ENCODE measurements at regions not wholly inside any gene's neighbourhood (a gene's known extent, or its start where the extent isn't known, plus 50 kb on each side); places are given as distances from the start of the nearest gene placed in this dataset.
"Not testable (repeated sequence)": the region's sequence is repeated elsewhere in the genome, so short reads cannot be mapped to it uniquely, and the experiment has no call there.

DNA sequence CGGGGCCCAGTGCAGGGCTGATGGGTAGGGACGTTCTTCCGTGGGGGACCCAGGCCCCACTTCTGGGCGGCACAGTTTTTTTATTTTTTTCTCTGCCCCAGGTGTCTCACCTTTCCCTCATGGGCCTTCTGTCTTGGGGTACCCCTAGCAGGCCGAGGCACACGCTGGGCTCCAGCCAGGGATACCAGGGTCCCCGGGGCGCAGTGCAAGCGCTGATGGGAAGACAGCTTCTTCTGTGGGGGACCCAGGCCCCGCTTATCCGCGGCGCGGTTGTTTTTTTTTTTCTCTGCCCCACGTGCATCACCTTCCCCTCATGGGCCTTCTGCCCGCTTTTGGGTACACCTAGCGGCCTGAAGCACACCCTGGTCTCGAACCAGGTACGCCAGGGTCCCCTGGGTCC, 1481.0 kb upstream of the TPTE start:
- H3K9me3 ChIP-seq (ENCODE audit: control insufficient read depth in 2 of 2, insufficient read depth in 1 of 2, low read length in 1 of 2): not testable (repeated sequence)
- WGBS: 82% methylated on average over 19 of the region's 19 CpGs

DNA sequence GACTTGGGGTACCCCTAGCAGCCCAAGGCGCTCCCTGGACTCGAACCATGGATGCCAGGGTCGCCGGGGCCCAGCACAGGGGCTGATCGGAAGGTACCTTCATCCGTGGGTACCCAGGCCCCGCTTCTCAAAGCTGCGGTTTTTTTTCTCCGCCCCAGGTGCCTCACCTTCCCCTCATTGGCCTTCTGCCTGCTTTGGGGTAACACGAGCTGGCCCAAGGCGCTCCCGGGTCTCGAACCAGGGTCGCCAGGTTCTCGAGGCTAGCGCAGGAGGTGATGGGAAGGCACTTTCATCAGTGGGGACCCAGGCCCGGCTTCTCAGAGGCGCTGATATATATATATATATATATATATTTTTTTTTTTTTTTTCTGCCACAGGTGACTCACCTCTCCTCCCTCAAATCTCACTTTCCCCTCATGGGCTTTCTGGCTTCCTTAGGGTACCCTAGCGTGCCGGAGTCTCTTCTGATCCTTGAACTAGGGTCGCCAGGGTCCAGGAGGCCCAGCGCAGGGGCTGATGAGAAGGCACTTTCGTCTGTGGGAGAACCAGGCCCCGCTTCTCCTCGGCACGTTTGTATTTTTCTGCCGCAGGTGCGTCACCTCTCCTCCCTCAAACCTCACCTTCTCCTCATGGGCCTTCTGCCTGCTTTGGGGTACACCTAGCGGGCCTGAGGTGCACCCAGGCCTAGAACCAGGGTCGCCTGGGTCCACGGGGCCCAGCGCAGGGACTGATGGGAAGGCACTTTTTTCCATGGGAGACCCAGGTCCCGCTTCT, 1480.0 kb upstream of the TPTE start:
- not testable (repeated sequence) for H3K27me3 ChIP-seq (ENCODE audit: control insufficient read depth in 2 of 2, insufficient read depth in 1 of 2, low read length in 1 of 2); H3K36me3 ChIP-seq (ENCODE audit: control insufficient read depth in 2 of 2, insufficient read depth in 2 of 2, low read length in 1 of 2); H3K9me3 ChIP-seq (ENCODE audit: control insufficient read depth in 2 of 2, insufficient read depth in 1 of 2, low read length in 1 of 2); H3K4me1 ChIP-seq (ENCODE audit: control insufficient read depth in 2 of 2, insufficient read depth in 2 of 2, low read length in 2 of 2); DNase-seq (ENCODE audit: low read depth in 6 of 9, low spot score in 9 of 9); H3K4me3 ChIP-seq (ENCODE audit: low read length in 2 of 2); H3K27ac ChIP-seq (ENCODE audit: low read depth in 1 of 2, low read length in 1 of 2)
- WGBS: 87% methylated on average over 32 of the region's 33 CpGs

More for the DNA sequence above, 1481.0 kb upstream of the TPTE start:
- H3K36me3 ChIP-seq (ENCODE audit: control insufficient read depth in 2 of 2, insufficient read depth in 2 of 2, low read length in 1 of 2); H3K4me1 ChIP-seq (ENCODE audit: control insufficient read depth in 2 of 2, insufficient read depth in 2 of 2, low read length in 2 of 2); H3K27ac ChIP-seq (ENCODE audit: low read depth in 1 of 2, low read length in 1 of 2); H3K4me3 ChIP-seq (ENCODE audit: low read length in 2 of 2); DNase-seq (ENCODE audit: low read depth in 6 of 9, low spot score in 9 of 9); H3K27me3 ChIP-seq (ENCODE audit: control insufficient read depth in 2 of 2, insufficient read depth in 1 of 2, low read length in 1 of 2): not testable (repeated sequence)

DNA sequence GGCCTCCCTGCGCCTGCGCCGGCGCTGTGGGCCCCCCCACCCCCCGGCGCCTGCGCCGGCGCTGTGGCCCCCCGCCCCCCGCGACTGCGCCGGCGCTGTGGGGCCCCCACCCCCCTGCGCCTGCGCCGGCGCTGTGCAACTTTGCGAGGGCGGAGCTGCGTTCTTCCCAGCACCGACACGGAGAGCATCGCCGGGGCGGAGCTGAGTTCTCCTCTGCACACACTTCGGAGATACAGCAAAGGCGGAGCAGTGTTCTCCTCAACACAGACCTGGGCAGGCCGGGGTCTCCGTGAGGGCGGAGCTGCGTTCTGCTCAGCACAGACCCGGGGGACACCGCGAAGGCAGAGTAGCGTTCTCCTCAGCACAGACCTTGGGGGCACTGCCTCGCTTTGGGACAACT, 1478.3 kb upstream of the TPTE start:
- H3K4me3 ChIP-seq (ENCODE audit: low read length in 2 of 2); H3K27me3 ChIP-seq (ENCODE audit: control insufficient read depth in 2 of 2, insufficient read depth in 1 of 2, low read length in 1 of 2); DNase-seq (ENCODE audit: low read depth in 6 of 9, low spot score in 9 of 9); H3K27ac ChIP-seq (ENCODE audit: low read depth in 1 of 2, low read length in 1 of 2); H3K36me3 ChIP-seq (ENCODE audit: control insufficient read depth in 2 of 2, insufficient read depth in 2 of 2, low read length in 1 of 2); H3K9me3 ChIP-seq (ENCODE audit: control insufficient read depth in 2 of 2, insufficient read depth in 1 of 2, low read length in 1 of 2); H3K4me1 ChIP-seq (ENCODE audit: control insufficient read depth in 2 of 2, insufficient read depth in 2 of 2, low read length in 2 of 2): not testable (repeated sequence)
- WGBS: 64% methylated on average over 10 of the region's 38 CpGs

DNA sequence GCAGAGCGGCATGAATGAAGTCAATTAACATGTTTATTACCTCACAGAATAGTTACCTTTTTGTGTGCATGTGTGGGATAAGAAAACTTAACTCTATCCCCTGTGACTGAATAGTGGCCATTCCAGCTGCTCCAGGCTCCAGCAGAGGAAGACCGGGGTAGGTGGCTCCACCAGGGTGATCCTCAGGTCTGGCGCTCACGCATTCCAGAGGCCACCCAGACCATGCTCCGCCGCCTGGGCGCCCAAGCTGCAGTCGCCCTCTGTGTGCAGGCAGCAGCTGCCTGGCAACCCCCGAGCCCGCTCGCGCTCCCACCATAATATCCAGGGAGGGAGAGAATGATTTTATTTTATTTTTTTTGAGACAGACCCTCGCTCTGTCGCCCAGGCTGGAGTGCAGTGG, 1474.5 kb upstream of the TPTE start:
- H3K4me1 ChIP-seq (ENCODE audit: control insufficient read depth in 2 of 2, insufficient read depth in 2 of 2, low read length in 2 of 2); H3K9me3 ChIP-seq (ENCODE audit: control insufficient read depth in 2 of 2, insufficient read depth in 1 of 2, low read length in 1 of 2); H3K36me3 ChIP-seq (ENCODE audit: control insufficient read depth in 2 of 2, insufficient read depth in 2 of 2, low read length in 1 of 2); H3K4me3 ChIP-seq (ENCODE audit: low read length in 2 of 2); H3K27ac ChIP-seq (ENCODE audit: low read depth in 1 of 2, low read length in 1 of 2); DNase-seq (ENCODE audit: low read depth in 6 of 9, low spot score in 9 of 9); H3K27me3 ChIP-seq (ENCODE audit: control insufficient read depth in 2 of 2, insufficient read depth in 1 of 2, low read length in 1 of 2): not testable (repeated sequence)
- 76% methylated on average over 11 of the region's 14 CpGs for WGBS

DNA sequence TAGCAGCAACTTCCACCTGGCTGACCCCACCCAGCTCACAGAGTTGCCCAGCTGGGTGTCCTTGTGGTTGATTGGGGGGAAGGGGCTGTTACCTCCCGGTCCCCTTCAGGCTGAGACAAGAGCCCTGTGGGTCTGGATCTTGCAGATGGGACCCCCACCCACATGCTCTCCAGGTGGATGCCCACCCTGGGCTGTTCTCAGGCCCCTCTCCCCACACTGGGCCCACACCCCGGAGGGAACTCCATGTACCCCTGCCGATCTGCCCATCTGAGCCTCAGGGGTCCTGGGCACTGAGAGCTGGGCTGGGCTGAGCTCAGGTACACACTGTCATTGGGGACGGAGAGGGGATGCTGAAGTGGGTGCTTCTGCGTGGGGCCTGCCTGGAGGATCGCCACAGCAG, 1453.9 kb upstream of the TPTE start:
- not testable (repeated sequence) for H3K27ac ChIP-seq (ENCODE audit: low read depth in 1 of 2, low read length in 1 of 2); H3K36me3 ChIP-seq (ENCODE audit: control insufficient read depth in 2 of 2, insufficient read depth in 2 of 2, low read length in 1 of 2); DNase-seq (ENCODE audit: low read depth in 6 of 9, low spot score in 9 of 9); H3K27me3 ChIP-seq (ENCODE audit: control insufficient read depth in 2 of 2, insufficient read depth in 1 of 2, low read length in 1 of 2); H3K4me1 ChIP-seq (ENCODE audit: control insufficient read depth in 2 of 2, insufficient read depth in 2 of 2, low read length in 2 of 2); H3K9me3 ChIP-seq (ENCODE audit: control insufficient read depth in 2 of 2, insufficient read depth in 1 of 2, low read length in 1 of 2); H3K4me3 ChIP-seq (ENCODE audit: low read length in 2 of 2)
- 80% methylated on average over 2 of the region's 6 CpGs for WGBS

DNA sequence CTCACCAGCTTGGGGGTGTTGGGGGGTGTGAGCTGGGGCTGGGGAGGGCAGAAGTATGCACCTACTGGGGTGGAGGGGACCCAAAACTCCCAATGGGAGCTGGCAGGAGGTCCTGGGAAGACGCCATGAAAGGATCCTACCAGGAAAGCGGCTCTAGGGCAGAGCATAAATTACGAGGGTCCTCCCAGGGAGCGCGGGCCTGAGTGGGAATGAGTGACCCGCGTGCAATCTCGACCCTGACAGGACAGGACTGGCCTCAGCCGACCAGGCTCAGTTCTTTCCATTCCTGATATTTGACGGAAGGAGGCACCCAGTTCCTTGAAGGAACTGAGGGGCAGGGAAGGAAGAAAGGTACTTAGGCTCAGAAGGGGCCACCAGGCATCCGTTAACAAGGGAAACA, 1452.8 kb upstream of the TPTE start:
- H3K9me3 ChIP-seq (ENCODE audit: control insufficient read depth in 2 of 2, insufficient read depth in 1 of 2, low read length in 1 of 2); H3K4me3 ChIP-seq (ENCODE audit: low read length in 2 of 2); H3K36me3 ChIP-seq (ENCODE audit: control insufficient read depth in 2 of 2, insufficient read depth in 2 of 2, low read length in 1 of 2); H3K27me3 ChIP-seq (ENCODE audit: control insufficient read depth in 2 of 2, insufficient read depth in 1 of 2, low read length in 1 of 2); DNase-seq (ENCODE audit: low read depth in 6 of 9, low spot score in 9 of 9); H3K4me1 ChIP-seq (ENCODE audit: control insufficient read depth in 2 of 2, insufficient read depth in 2 of 2, low read length in 2 of 2); H3K27ac ChIP-seq (ENCODE audit: low read depth in 1 of 2, low read length in 1 of 2): not testable (repeated sequence)
- 90% methylated on average over 9 of the region's 11 CpGs for WGBS

DNA sequence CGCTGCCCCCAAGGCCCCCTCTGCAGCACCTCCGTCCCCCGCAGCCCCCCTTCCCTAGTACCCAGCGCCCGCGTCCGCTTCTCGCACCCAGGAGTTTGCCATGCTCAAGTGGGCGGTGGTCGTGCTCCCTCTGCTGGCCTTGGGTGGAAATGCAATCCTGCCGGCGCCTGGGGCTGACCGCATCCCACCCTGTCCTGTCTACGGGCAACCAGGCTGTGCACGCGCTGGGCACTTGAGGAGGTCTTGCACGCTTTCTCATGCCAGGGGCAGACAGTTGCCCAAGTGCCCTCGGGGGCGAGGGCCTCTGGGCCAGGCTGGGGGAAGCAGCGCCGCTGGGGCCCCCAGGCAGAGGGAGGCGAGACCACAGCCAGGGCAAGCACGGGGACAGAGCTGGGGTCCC, 1450.7 kb upstream of the TPTE start:
- DNase-seq (ENCODE audit: low read depth in 6 of 9, low spot score in 9 of 9): not testable (repeated sequence)

DNA sequence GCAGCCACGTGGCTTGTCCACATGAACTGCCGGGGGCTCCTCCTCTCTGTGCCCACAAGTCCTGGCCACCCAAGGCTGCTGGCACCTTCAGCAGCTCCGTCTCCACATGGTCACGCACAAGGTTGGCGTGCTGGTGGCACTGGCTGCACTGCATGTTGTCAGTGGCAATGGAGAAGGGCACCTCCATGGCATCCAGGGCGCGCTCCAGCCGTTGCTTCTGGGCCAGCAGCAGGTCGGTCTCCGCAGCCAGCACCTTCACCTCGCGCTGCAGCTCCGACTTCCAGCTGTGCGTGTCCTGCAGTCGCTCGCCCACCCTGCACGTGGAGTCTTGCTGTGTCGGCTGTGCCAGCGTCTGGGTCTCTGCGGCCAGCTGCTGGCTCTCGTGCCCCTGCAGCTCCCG, 1448.4 kb upstream of the TPTE start:
- not testable (repeated sequence) for H3K36me3 ChIP-seq (ENCODE audit: control insufficient read depth in 2 of 2, insufficient read depth in 2 of 2, low read length in 1 of 2); DNase-seq (ENCODE audit: low read depth in 6 of 9, low spot score in 9 of 9); H3K27me3 ChIP-seq (ENCODE audit: control insufficient read depth in 2 of 2, insufficient read depth in 1 of 2, low read length in 1 of 2); H3K9me3 ChIP-seq (ENCODE audit: control insufficient read depth in 2 of 2, insufficient read depth in 1 of 2, low read length in 1 of 2); H3K4me3 ChIP-seq (ENCODE audit: low read length in 2 of 2); H3K27ac ChIP-seq (ENCODE audit: low read depth in 1 of 2, low read length in 1 of 2); H3K4me1 ChIP-seq (ENCODE audit: control insufficient read depth in 2 of 2, insufficient read depth in 2 of 2, low read length in 2 of 2)
- WGBS: 82% methylated on average over 18 of the region's 22 CpGs

More for the DNA sequence above, 1450.7 kb upstream of the TPTE start:
- 51% methylated on average over 7 of the region's 23 CpGs for WGBS
- H3K27me3 ChIP-seq (ENCODE audit: control insufficient read depth in 2 of 2, insufficient read depth in 1 of 2, low read length in 1 of 2); H3K27ac ChIP-seq (ENCODE audit: low read depth in 1 of 2, low read length in 1 of 2); H3K4me3 ChIP-seq (ENCODE audit: low read length in 2 of 2); H3K4me1 ChIP-seq (ENCODE audit: control insufficient read depth in 2 of 2, insufficient read depth in 2 of 2, low read length in 2 of 2); H3K9me3 ChIP-seq (ENCODE audit: control insufficient read depth in 2 of 2, insufficient read depth in 1 of 2, low read length in 1 of 2); H3K36me3 ChIP-seq (ENCODE audit: control insufficient read depth in 2 of 2, insufficient read depth in 2 of 2, low read length in 1 of 2): not testable (repeated sequence)

DNA sequence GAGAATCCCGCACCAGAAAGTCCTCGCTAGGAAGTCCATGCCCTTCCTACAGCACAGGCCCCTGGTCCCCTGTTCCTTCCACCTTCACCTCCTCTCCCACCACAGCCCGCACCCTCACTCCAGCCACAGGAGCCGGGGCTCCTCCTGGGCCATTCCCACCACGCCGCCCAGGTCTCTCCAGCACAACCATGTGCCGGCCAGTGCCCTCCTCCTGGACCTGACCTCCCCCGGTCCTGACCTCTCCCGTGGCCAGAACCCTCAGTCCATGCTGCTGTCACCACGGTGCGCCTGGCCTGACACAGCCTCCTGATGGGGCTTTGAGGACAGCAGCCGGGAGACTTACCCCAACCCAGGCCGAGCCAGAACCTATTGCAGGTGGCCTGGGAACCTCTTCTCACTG, 1446.6 kb upstream of the TPTE start:
- H3K36me3 ChIP-seq (ENCODE audit: control insufficient read depth in 2 of 2, insufficient read depth in 2 of 2, low read length in 1 of 2); DNase-seq (ENCODE audit: low read depth in 6 of 9, low spot score in 9 of 9): not testable (repeated sequence)

More for the DNA sequence above, 1446.6 kb upstream of the TPTE start:
- not testable (repeated sequence) for H3K4me3 ChIP-seq (ENCODE audit: low read length in 2 of 2); H3K27me3 ChIP-seq (ENCODE audit: control insufficient read depth in 2 of 2, insufficient read depth in 1 of 2, low read length in 1 of 2); H3K4me1 ChIP-seq (ENCODE audit: control insufficient read depth in 2 of 2, insufficient read depth in 2 of 2, low read length in 2 of 2); H3K27ac ChIP-seq (ENCODE audit: low read depth in 1 of 2, low read length in 1 of 2); H3K9me3 ChIP-seq (ENCODE audit: control insufficient read depth in 2 of 2, insufficient read depth in 1 of 2, low read length in 1 of 2)
- 89% methylated on average over 12 of the region's 13 CpGs for WGBS
